ENCODE measurements at regions not wholly inside any gene's neighbourhood (a gene's known extent, or its start where the extent isn't known, plus 50 kb on each side); places are given as distances from the start of the nearest gene placed in this dataset.

- no peak for TF ChIP-seq CTCF (IDR thresholded peaks at IDR 0.05)
- TF ChIP-seq EZH2 (IDR thresholded peaks at IDR 0.05; ENCODE audit: borderline replicate concordance, insufficient read depth, low read depth, low read length, poor library complexity, severe bottlenecking) = no peak
Observed at GRCh38 chrX:10103023-10103422, 53.8 kb upstream of the CLCN4 start.

All from B cell (primary cell).